Activated CD8-positive, alpha-beta T cell treated with anti-CD3 and anti-CD28 coated beads for 36 hours (primary cell): ENCODE measurements at regions not wholly inside any gene's neighbourhood (a gene's known extent, or its start where the extent isn't known, plus 50 kb on each side); places are given as distances from the start of the nearest gene placed in this dataset.

ENCODE experiments used
- ATAC-seq: fragments of 200-7000 bp; cut with Tn5 transposase; one replicate; pipeline ENCODE4 v1.10.0; 2021; ENCODE audit warnings: mild to moderate bottlenecking, moderate library complexity
- CTCF ChIA-PET: fragments of 350-600 bp; sonication (Branson Sonifier 250); formaldehyde crosslinking; loops from one replicate; lab custom pipeline; 2021; ENCODE audit warnings: antibody characterized with exemption; lab: Charles Lee
- POLR2A ChIA-PET: fragments of 350-600 bp; sonication (Branson Sonifier 250); formaldehyde crosslinking; loops from one replicate; lab custom pipeline; 2021; ENCODE audit warnings: antibody characterized with exemption; lab: Charles Lee
- DNase-seq: peaks from one replicate; pipeline ENCODE4 v3.0.0-alpha.2; 2020
- H3K27ac Mint-ChIP-seq: one replicate; pipeline ENCODE4 v1.8.0; 2021; ENCODE audit warnings: mild to moderate bottlenecking, mixed read lengths
- H3K27me3 Mint-ChIP-seq: one replicate; pipeline ENCODE4 v1.8.0; 2021; ENCODE audit warnings: mixed read lengths
- H3K36me3 Mint-ChIP-seq: one replicate; pipeline ENCODE4 v1.8.0; 2021; ENCODE audit warnings: low read depth, mixed read lengths
- H3K4me1 Mint-ChIP-seq: one replicate; pipeline ENCODE4 v1.8.0; 2021; ENCODE audit warnings: low read depth, mixed read lengths
- H3K4me3 Mint-ChIP-seq: one replicate; pipeline ENCODE4 v1.8.0; 2021; ENCODE audit warnings: mild to moderate bottlenecking, moderate library complexity, mixed read lengths
- H3K9me3 Mint-ChIP-seq: one replicate; pipeline ENCODE4 v1.8.0; 2021; ENCODE audit warnings: mixed read lengths
- intact Hi-C: fragments of 100-400 bp; cut with micrococcal nuclease; formaldehyde crosslinking; loops from one replicate; pipeline ENCODE4 v1.10.0; 2022
- TF ChIP-seq, protein P1 (sequence below): fragments of 200-600 bp; IDR thresholded peaks from one replicate; pipeline ENCODE4 v1.8.0; 2022; ENCODE audit warnings: antibody characterized with exemption, mild to moderate bottlenecking

DNA sequence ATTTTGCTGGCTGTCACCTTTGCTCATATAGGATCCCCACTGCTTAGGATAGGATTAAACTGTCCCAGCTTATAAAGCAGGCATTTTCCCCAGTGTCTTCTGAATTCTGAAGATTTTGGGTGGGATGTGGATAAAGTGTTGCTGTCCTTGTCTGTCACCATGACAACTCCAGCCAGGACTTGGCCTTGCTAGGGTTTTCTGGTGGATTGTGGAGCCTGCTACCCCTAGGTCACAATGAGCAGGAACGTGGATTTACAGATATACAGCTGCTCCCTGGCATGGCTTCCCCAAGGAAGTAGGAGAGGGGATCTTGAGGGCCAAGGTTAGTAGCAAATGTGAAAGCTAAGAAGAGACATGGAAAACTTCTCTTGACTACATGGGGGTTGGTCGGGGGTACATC, 220.7 kb downstream of the WDR11 start:
- TF ChIP-seq, protein P1, sequence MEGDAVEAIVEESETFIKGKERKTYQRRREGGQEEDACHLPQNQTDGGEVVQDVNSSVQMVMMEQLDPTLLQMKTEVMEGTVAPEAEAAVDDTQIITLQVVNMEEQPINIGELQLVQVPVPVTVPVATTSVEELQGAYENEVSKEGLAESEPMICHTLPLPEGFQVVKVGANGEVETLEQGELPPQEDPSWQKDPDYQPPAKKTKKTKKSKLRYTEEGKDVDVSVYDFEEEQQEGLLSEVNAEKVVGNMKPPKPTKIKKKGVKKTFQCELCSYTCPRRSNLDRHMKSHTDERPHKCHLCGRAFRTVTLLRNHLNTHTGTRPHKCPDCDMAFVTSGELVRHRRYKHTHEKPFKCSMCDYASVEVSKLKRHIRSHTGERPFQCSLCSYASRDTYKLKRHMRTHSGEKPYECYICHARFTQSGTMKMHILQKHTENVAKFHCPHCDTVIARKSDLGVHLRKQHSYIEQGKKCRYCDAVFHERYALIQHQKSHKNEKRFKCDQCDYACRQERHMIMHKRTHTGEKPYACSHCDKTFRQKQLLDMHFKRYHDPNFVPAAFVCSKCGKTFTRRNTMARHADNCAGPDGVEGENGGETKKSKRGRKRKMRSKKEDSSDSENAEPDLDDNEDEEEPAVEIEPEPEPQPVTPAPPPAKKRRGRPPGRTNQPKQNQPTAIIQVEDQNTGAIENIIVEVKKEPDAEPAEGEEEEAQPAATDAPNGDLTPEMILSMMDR: no peak
- intact Hi-C loops: no loop called here

DNA sequence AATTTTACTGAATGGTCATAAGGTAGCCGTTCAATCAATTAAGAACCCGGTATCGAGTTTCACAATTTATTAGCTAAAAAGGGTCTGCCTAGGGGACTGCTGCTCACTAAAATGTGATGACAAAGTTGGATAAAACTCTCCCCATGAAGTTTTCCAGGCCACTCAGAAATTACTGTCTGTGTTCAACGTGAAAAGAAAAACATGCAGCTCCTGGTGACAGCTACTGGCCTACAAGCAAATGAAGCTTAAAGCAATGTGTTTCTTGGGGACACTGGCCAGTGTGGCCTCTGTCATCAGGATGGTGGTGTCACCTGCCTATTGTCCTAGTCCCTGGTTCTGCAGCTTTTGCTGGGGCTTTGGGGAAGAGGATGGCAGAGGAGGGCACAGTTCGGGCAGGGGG, 222.6 kb downstream of the WDR11 start:
- H3K27ac Mint-ChIP-seq: no peak overlapping the region
- TF ChIP-seq, protein P1: no peak
- no peak overlapping the region for H3K4me3 Mint-ChIP-seq
- H3K4me1 Mint-ChIP-seq: no peaks in the 10 kb centered on the region
- no peaks in the 10 kb centered on the region for H3K9me3 Mint-ChIP-seq
- peaks cover 4% of the 10 kb centered on the region for H3K27me3 Mint-ChIP-seq
- no peak for DNase-seq
- ChIA-PET POLR2A (no interaction called here), CTCF (no interaction called here)
- ATAC-seq: no peak
- intact Hi-C loops: no loop called here
- H3K36me3 Mint-ChIP-seq: no peaks in the 10 kb centered on the region

More for the DNA sequence above, 220.7 kb downstream of the WDR11 start:
- no peak overlapping the region for H3K4me3 Mint-ChIP-seq
- no peaks in the 10 kb centered on the region for H3K4me1 Mint-ChIP-seq
- peaks cover 4% of the 10 kb centered on the region for H3K27me3 Mint-ChIP-seq
- ATAC-seq (no peak), DNase-seq (no peak)
- no peaks in the 10 kb centered on the region for H3K9me3 Mint-ChIP-seq
- no peak overlapping the region for H3K27ac Mint-ChIP-seq
- ChIA-PET POLR2A (no interaction called here), CTCF (no interaction called here)
- H3K36me3 Mint-ChIP-seq: no peaks in the 10 kb centered on the region

DNA sequence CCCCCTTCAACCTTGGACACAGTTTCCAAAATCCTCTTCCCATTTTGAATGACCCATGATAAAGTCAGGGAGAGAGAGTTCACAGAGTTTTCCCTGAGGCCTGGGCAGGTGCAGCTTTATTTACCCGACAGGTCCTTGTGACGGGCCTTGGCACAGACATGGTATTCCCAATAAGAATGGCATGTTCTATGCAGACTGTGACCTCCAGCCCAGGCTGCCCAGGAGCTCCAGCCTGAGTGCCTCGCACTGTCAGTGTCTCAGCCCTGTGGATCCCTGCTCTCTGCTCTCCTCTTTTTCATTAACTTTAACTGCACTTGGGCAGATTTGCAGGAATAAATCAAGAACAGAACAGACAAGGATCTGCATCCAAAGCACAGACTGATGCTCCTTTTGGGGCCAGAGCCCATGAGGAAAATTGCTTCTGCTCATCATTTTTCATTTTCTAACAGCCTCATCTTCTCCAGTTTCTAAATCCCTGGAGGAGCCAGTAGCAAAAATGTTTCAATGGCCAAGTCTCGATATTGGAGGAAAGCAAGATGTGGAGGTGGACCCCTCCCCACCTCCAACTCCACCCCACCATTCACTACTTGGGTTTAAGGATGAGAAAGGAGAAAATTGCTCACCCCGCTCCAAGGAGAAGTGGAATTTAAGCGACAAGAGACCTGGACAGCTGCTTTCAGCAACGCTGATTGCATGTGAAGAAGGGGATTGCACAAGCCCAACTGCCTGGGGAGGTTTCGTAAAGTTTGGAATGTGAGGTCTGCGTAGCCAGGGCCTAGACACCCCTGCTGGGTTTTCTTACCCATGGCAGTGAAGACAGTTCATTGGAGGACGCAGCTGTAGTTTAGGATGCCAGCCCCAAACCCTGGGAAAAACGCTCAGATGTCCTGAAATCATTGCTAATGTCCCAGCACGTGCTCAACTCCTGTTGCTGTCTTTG, 225.9 kb downstream of the WDR11 start:
- TF ChIP-seq, protein P1: no peak
- Mint-ChIP-seq H3K27me3 (no peaks in the 10 kb centered on the region), H3K36me3 (no peaks in the 10 kb centered on the region), H3K9me3 (no peaks in the 10 kb centered on the region), H3K4me3 (no peak overlapping the region), H3K4me1 (no peaks in the 10 kb centered on the region), H3K27ac (no peak overlapping the region)
- no peak for DNase-seq
- intact Hi-C loops: no loop called here
- CTCF ChIA-PET: no interaction called here
- ATAC-seq: no peak
- POLR2A ChIA-PET: no interaction called here

DNA sequence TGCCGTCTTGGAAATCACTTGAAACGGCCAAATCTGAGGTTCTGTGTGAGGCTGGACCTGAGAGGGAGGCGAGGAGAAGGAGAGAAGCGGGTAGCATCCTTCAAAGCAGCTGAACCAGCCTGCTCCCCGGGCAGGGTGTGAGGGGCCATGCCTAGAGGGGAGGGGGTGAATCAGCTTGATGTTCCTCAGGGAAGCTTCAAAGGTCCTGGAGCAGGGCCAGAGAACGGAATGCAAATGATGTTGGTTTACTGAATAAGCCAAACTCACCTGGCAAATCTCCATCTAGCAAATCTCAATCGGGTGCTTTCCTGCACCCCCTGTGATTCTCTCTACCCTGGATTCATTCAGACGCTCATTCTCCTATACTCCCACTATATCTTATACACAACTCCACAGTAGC, 226.9 kb downstream of the WDR11 start:
- no peaks in the 10 kb centered on the region for H3K4me1 Mint-ChIP-seq
- CTCF ChIA-PET: no interaction called here
- ATAC-seq: no peak
- no peak for DNase-seq
- no peak overlapping the region for H3K27ac Mint-ChIP-seq
- POLR2A ChIA-PET: interaction anchor here (0.5 kb wide), 1 partner anchor 97 kb away, joined by 3 read pairs; no protein-coding TSS in a partner anchor
- no peaks in the 10 kb centered on the region for H3K9me3 Mint-ChIP-seq
- no peaks in the 10 kb centered on the region for H3K27me3 Mint-ChIP-seq
- intact Hi-C loops: no loop called here
- no peak overlapping the region for H3K4me3 Mint-ChIP-seq
- TF ChIP-seq, protein P1: no peak
- H3K36me3 Mint-ChIP-seq: no peaks in the 10 kb centered on the region

DNA sequence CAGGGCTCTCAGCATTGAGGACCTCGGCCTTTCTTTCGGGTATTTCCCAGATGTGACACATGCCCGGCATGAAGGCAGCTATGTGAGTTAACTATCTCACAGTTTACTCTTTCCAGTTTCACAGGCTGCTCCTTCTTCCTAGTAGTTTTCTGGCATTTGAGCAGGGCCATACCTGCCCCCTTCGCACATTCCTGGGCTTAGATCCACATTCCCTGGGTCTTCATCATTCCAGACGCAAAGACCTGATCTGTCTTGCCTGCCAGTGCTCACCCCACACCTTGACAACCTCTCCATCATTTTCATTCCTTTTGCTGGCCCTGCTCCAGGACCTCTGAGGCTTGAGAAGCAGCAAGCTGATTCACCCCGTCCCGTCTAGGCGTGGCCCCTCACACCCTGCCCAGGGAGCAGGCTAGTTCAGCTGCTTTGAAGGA, 227.5 kb downstream of the WDR11 start:
- H3K36me3 Mint-ChIP-seq: no peaks in the 10 kb centered on the region
- ChIA-PET CTCF (no interaction called here), POLR2A (no interaction called here)
- H3K9me3 Mint-ChIP-seq: no peaks in the 10 kb centered on the region
- no peak for DNase-seq
- TF ChIP-seq, protein P1: no peak
- no peak overlapping the region for H3K4me3 Mint-ChIP-seq
- H3K27ac Mint-ChIP-seq: no peak overlapping the region
- H3K27me3 Mint-ChIP-seq: no peaks in the 10 kb centered on the region
- no peaks in the 10 kb centered on the region for H3K4me1 Mint-ChIP-seq
- intact Hi-C loops: no loop called here
- no peak for ATAC-seq
